ENCODE measurements at regions not wholly inside any gene's neighbourhood (a gene's known extent, or its start where the extent isn't known, plus 50 kb on each side); places are given as distances from the start of the nearest gene placed in this dataset.

GRCh38 chr7:88398459-88398858 is 91.8 kb upstream of the STEAP4 start:
- TF ChIP-seq CTCF (IDR thresholded peaks at IDR 0.05; ENCODE audit: extremely low read depth, low read depth, low read length): no peak
- H3K36me3 ChIP-seq (ENCODE audit: insufficient read depth, low read length): no peaks in the 10 kb centered on the region
- no peak overlapping the region for H2AFZ ChIP-seq (ENCODE audit: low read length)
- H3K4me1 ChIP-seq (ENCODE audit: insufficient read depth, low read length): no peaks in the 10 kb centered on the region
- no peaks in the 10 kb centered on the region for H3K27me3 ChIP-seq (ENCODE audit: insufficient read depth, low read length)
- no peak overlapping the region for H3K4me2 ChIP-seq (ENCODE audit: insufficient read depth, low read length)
- no peaks in the 10 kb centered on the region for H3K79me2 ChIP-seq (ENCODE audit: insufficient read depth, low read length)
- H3K9me3 ChIP-seq (ENCODE audit: low read depth, low read length): no peaks in the 10 kb centered on the region
- no peak for DNase-seq (ENCODE audit: insufficient read length, low spot score, missing footprints)
- no peaks in the 10 kb centered on the region for H4K20me1 ChIP-seq (ENCODE audit: insufficient read depth, low read length)
- no peak overlapping the region for H3K27ac ChIP-seq (ENCODE audit: low read depth, low read length)
- H3K4me3 ChIP-seq (ENCODE audit: insufficient read depth, low read length): no peak overlapping the region

DNA sequence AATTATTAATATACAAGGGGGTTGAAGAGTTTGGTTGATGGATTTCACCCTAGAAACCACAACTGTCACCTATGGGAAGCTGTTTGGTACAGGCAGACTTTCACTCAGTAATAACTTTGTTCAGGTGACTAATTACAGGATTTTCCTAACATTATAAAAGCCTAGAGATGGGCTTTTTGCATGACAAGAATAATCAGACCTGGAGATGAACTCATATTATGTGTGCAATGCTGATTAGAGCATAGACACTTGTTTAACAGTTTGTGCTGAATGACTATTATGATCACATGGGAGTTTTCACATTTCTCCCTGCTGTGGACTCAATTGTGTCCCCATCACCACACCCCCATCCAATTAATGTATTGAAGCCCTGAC is 90.2 kb upstream of the STEAP4 start:
- Histone ChIP-seq H3K36me3 (ENCODE audit: insufficient read depth, low read length) (no peaks in the 10 kb centered on the region), H2AFZ (ENCODE audit: low read length) (no peak overlapping the region), H3K27me3 (ENCODE audit: insufficient read depth, low read length) (no peaks in the 10 kb centered on the region), H3K79me2 (ENCODE audit: insufficient read depth, low read length) (no peaks in the 10 kb centered on the region), H3K27ac (ENCODE audit: low read depth, low read length) (no peak overlapping the region), H3K4me2 (ENCODE audit: insufficient read depth, low read length) (no peak overlapping the region), H4K20me1 (ENCODE audit: insufficient read depth, low read length) (no peaks in the 10 kb centered on the region), H3K4me3 (ENCODE audit: insufficient read depth, low read length) (no peak overlapping the region), H3K9me3 (ENCODE audit: low read depth, low read length) (no peaks in the 10 kb centered on the region), H3K4me1 (ENCODE audit: insufficient read depth, low read length) (no peaks in the 10 kb centered on the region)
- no peak for DNase-seq (ENCODE audit: insufficient read length, low spot score, missing footprints)
- no peak for TF ChIP-seq CTCF (IDR thresholded peaks at IDR 0.05; ENCODE audit: extremely low read depth, low read depth, low read length)

DNA sequence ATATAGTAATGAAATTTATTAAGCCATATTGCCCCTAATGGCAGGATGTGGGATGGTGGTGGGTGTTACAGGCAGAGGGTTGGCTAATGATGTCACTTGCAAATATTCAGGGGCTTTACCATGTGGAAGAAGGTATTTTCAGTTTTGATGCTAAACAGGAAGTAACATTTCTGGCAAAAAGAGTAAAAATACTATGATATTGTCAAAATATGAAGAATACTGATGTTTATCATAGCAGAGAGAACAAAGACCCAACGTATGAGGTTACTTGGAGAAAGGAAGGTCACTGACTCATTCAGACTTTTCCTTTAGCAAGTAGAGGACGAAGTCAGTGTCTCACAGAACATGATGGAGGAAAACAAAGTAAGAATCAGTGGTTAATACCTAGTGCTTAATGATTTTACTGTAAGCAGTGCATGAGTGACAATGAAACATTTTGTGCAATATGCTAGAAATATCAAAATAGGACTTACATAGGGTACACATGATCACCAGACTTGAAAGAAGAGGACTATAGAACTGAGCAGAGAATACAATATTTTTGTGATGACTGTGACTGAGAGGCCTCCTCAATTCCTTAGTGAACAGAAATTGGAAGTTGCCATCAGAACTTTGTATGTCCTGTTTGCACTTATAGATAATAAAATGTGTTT is 89.7 kb upstream of the STEAP4 start:
- no peak overlapping the region for H2AFZ ChIP-seq (ENCODE audit: low read length)
- no peak overlapping the region for H3K4me2 ChIP-seq (ENCODE audit: insufficient read depth, low read length)
- TF ChIP-seq CTCF (IDR thresholded peaks at IDR 0.05; ENCODE audit: extremely low read depth, low read depth, low read length): no peak
- no peaks in the 10 kb centered on the region for H3K79me2 ChIP-seq (ENCODE audit: insufficient read depth, low read length)
- no peak for DNase-seq (ENCODE audit: insufficient read length, low spot score, missing footprints)
- H3K4me3 ChIP-seq (ENCODE audit: insufficient read depth, low read length): no peak overlapping the region
- H3K9me3 ChIP-seq (ENCODE audit: low read depth, low read length): no peaks in the 10 kb centered on the region
- no peaks in the 10 kb centered on the region for H3K36me3 ChIP-seq (ENCODE audit: insufficient read depth, low read length)
- no peak overlapping the region for H3K27ac ChIP-seq (ENCODE audit: low read depth, low read length)
- no peaks in the 10 kb centered on the region for H3K4me1 ChIP-seq (ENCODE audit: insufficient read depth, low read length)
- H4K20me1 ChIP-seq (ENCODE audit: insufficient read depth, low read length): no peaks in the 10 kb centered on the region
- H3K27me3 ChIP-seq (ENCODE audit: insufficient read depth, low read length): no peaks in the 10 kb centered on the region

DNA sequence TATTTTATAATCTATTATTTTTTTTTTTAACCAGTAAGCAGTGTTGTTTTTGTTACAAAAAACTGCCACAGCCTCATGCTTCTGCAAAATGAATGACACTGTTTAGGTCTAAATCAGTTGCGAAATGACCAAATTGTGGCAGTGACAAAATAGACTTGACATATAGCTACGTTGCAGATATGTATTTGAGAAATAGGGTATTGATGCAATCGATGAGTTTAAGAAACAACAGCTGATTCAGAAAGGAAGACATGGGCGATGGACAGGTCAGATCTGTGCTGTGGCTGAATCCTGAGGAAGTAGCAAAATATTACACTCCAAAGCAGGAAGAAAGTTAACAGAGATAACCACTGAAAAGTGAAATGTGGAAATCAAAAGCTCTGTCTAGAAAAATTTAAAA is 89.0 kb upstream of the STEAP4 start:
- Histone ChIP-seq H3K4me2 (ENCODE audit: insufficient read depth, low read length) (no peak overlapping the region), H3K4me3 (ENCODE audit: insufficient read depth, low read length) (no peak overlapping the region), H3K79me2 (ENCODE audit: insufficient read depth, low read length) (no peaks in the 10 kb centered on the region), H3K36me3 (ENCODE audit: insufficient read depth, low read length) (no peaks in the 10 kb centered on the region), H2AFZ (ENCODE audit: low read length) (no peak overlapping the region), H3K9me3 (ENCODE audit: low read depth, low read length) (no peaks in the 10 kb centered on the region), H4K20me1 (ENCODE audit: insufficient read depth, low read length) (no peaks in the 10 kb centered on the region), H3K4me1 (ENCODE audit: insufficient read depth, low read length) (no peaks in the 10 kb centered on the region), H3K27ac (ENCODE audit: low read depth, low read length) (no peak overlapping the region), H3K27me3 (ENCODE audit: insufficient read depth, low read length) (no peaks in the 10 kb centered on the region)
- no peak for DNase-seq (ENCODE audit: insufficient read length, low spot score, missing footprints)
- TF ChIP-seq CTCF (IDR thresholded peaks at IDR 0.05; ENCODE audit: extremely low read depth, low read depth, low read length): no peak

Measured in osteoblast (primary cell).